T-helper 1 cell (primary cell): ENCODE measurements at regions not wholly inside any gene's neighbourhood (a gene's known extent, or its start where the extent isn't known, plus 50 kb on each side); places are given as distances from the start of the nearest gene placed in this dataset.
"Not testable (repeated sequence)": the region's sequence is repeated elsewhere in the genome, so short reads cannot be mapped to it uniquely, and the experiment has no call there.

Experiments
- DNase-seq, 5 donors: peaks; one replicate each; pipeline ENCODE4 v3.0.0-alpha.2; 2012 to 2020

GRCh38 chr21:38908537-38908936 lies 102.8 kb downstream of the ETS2 start:
- DNase-seq = no peak

DNA sequence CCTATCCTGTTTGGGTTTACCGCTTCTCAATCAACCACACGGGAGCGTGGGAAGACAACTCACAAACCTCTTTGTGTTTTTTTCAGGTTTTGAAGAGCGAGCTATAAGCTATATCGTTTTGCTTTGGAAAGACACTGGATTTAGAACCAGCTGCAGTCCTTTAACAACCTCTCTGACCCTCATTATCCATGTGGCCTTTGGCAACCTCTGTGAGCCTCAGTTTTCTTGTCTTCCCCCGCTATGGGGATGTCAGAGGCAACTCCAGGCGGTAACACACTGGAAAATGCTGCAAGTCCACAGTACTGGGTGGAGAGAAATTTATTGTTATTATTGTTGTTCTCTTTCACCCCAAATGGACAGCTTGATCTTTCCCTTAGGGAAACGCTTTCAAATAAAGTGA lies 100.0 kb downstream of the ETS2 start:
- no peak for DNase-seq

GRCh38 chr21:38905328-38905727 lies 99.6 kb downstream of the ETS2 start:
- DNase-seq = no peak

DNA sequence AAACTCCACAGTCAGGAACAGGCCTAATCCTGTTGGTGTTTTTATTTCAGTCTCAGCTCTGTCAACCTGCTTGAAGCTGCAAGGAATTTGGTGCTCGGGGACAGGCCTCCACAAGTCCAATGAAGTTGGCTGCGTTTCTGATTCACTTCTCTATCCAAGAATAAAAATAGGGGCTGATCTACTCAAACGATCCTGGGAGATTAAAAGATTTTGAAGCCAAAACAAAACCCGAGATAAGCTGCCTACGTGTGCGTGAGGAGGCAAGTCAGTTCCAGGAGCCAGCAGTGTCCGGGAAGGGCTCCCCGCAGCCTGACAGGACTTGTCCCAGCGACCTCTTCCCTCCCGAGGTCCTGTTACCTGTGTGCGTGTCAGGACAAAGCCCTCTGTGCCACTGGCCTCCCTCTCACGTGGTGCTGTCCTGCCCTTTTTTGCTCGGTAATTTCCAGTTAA lies 98.0 kb downstream of the ETS2 start:
- no peak for DNase-seq

DNA sequence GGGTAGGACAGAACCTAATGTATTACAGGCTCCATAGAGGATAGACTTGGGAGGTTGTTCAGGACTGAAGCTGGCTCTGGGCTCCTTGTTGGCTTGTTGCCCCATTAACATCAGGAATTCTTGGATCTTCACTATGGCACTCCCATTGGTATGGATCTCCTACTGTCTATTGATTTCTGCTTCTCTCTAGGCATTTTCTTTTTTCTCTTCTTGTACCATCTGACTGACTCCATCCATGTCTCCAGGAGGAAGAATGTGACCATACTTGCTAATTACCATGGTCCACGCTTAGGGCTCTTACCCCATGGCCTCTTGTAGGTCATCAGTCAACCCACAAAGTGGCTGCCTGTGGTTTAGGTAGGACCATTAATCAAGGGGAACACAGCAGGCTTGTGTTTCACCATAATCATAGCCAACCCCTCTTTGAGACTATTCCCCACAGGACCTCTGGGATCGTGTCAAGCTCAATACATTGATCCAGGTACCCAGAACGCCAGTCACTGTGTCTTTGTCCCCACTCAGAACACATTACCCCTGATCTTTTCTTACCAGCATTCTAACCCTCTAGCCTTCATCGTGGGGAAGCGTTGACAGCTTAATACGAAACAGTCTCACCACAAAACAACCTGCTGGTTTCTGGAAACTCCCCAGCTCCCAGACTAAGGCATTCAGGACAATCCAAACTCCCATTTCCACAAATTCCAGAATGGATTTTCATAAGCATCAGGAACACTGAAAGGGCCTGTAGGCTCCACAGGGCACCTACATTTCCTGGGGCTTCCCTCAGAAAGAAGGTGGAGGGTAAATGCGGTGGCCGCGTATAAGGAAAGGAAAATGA lies 97.1 kb downstream of the ETS2 start:
- DNase-seq = no peak

DNA sequence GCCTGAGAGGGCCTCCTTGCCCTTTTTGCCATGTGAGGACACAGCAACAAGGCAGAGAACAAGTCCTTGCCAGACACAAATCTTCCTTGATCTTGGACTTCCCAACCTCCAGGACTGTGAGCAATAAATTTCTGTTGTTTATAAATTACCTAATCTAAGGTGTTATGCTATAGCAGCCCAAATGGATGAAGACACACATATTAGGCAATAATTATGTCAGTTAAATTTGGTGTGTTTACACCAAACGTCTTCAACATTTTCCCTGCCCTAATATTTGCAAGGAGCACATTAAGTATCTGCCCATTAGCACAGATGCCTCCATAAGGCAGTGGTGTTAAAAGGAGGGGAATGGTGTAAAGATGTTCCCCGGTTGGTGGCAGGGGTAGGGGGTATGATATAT lies 94.8 kb downstream of the ETS2 start:
- DNase-seq = no peak

DNA sequence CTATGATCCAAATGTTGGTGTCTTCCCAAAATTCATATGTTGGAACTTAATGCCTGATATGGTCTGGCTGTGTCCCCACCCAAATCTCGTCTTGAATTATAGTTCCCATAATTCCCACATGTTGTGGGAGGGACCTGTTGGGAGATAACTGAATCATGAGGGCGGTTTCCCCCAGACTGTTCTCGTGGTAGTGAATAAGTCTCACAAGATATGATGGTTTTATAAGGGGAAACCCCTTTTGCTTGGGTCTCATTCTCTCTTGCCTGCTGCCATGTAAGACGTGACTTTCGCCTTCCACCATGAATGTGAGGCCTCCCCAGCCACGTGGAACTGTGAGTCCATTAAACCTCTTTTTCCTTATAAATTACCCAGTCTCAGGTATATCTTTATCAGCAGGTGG lies 94.3 kb downstream of the ETS2 start:
- not testable (repeated sequence) for DNase-seq

DNA sequence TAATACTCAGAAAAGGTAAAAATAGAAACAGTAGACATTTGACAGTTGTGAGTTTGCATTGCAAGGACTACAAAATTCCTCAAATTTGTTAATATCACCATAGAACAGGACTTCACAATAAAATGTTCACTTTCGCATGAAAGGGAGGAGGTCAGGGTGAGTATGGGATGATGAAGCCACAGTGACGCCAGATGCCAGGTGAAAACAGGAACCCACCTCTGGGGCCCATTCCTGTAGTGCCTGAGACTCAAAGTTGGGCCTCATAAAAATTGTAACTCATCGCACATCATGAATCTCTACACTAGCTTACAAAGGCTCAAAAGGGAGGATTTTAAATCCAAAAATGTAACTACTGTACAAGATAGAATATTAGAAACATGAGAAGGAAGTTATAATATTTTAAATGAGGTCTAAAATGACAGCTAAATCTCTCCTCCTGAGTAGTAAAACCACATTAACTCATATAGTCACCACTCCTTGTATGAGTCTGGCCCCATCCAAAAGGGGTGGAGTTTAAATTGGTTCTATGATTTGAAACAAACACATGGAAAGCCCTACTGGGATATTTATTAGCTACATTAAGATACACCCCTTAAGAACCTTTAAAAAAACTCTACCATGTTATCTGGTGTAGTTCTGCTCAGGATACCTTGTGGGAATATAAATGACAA lies 93.7 kb downstream of the ETS2 start:
- DNase-seq = no peak

GRCh38 chr21:38898422-38899096 lies 92.8 kb downstream of the ETS2 start:
- DNase-seq = no peak

DNA sequence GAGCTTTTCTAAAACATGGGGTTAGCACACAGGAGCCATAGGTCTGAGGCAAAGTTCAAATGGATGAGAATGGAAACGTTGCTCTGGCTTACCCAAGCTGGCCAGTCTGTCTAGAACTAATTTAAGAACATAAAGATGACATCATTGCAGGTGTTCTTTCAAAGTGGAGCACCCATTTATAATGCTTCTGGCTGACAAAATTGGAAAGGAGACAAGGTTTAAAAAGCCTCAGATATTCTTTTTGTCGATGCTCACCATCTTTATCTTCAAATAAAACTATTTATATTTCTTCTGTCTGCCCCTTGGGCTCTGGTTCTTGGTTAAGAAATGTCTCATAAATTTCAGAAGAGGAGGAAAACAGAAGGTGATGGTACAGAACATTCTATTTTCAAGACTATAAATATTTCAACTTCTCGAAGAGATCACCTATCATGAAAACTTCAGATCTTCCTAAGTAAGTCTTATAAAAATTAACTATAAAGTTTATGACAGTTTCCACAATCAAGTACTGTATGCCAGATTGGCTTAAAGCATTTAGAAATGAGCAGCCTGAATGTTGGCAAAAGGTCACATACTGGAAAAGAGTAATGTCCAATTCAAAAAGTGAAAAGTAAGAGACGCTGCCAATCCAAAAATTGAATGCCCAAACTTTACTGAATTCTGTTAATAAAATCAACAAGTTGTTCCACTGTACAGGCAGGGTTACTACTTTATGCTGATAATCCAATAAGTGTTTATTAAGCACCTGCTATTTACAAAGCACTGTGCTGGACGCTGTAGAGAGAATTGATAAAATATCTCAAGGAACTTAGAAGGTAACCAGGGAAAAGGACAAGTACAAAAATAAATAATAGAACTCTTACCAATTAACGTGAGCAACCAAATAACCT lies 92.0 kb downstream of the ETS2 start:
- DNase-seq = no peak

GRCh38 chr21:38894899-38895298 lies 89.2 kb downstream of the ETS2 start:
- no peak for DNase-seq

- DNase-seq = no peak
These were observed 83.3 kb downstream of the ETS2 start for GRCh38 chr21:38888991-38889561.

- no peak for DNase-seq
These were observed 82.0 kb downstream of the ETS2 start for GRCh38 chr21:38887749-38888148.

DNA sequence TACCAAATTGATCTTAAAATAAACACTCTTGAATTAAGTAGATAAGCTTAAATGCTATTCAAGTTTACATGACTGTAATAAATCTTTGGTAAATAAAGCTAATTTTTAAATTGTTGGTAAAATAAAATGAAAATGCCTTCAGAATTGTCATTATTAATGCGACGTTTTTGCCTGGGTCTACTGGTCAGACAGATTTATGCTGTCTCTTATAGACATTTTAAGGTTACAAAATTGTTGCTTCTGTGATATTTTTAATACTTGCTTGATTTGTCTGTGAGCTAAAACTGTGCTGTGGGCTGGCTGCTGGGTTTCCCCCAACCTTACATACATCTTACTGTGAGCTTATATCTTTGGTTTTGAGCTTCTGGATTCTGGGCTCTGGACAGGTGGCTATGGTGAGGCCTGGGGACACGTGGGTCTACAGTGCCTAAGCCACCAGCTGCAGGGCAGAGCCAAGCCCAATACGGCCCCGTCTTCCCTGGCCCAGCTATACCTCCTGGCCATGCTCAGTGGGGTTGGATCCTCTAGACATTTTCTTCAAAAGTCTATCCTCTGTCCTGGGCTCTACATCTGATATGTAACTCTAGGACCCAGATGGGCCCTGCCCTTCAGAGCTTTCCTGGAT lies 81.4 kb downstream of the ETS2 start:
- DNase-seq = no peak

DNA sequence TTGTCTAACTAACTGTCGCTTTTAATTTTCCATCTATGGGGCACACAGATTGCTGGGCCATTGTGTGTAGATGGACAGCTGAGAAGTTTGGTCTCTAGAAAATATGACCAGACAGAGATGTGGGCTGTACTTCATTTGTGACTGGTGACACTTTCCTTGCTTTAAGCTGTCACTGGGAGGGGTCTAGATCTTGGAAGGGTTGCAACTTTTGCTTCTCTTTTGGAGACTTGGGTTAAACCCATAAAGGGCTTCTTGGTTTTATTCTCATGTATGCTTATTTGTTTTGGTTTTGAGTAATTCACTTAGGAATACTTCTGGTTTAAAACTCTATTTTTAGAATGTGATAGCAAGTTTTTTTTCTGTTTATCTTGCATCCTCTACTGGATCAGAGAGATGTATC lies 80.2 kb downstream of the ETS2 start:
- DNase-seq = no peak

DNA sequence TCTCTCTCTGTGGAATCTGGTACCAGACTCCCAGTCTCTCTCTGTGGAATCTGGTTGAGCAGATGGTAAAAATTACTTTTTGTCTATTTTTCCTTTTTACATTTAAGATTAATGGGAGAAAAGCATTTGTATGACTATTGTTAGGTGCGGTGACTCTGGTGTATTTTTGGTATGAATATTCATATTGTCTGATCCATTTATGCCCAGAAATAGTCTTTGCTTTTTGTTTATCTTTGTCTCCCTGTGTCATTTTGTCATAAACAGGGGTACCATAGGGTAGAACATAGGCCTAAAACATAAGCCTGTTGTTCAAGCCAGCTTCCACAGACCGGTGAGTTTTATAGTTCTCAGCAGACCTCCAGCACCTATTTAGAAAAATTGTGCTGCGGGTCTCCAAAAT lies 78.7 kb downstream of the ETS2 start:
- DNase-seq = no peak

- DNase-seq = no peak
These were observed 77.4 kb downstream of the ETS2 start for GRCh38 chr21:38883142-38883541.

DNA sequence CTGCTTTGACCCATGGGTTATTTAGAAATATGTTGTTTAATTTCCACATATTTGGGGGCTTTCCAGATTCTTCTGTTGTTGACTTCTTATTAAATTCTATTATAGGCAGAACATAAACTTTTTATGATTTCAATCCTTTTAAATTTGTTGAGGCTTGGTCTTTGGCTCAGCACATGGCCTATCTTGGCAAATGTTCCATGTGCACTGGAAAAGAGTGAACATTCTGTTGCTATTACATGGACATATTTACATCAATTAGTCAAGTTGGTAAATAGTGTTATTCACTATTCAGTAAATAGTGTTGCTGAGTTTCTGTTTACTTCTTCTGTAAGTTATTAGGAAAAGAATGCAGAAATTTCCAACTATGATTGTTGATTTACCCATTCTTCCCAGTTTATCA lies 75.4 kb downstream of the ETS2 start:
- DNase-seq = no peak

DNA sequence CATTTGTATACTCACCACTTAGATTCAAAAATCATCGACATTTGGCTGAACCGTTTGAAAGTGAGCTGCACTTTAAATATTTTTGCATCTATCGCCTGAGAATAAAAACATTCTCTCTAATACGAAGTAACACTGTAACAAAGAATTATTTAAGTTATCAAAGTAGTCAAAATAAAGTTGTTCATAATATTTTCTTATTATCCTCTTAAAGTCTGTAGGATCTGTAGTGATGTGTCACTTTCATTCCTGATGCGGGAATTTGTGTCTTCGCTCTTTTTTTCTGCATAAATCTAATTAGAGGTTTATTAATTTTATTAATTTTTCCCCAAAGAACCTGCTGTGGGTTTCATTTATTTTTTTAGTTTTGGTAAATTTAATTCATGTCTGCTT lies 74.8 kb downstream of the ETS2 start:
- DNase-seq = no peak

GRCh38 chr21:38879912-38880576 lies 74.3 kb downstream of the ETS2 start:
- DNase-seq = no peak
